ENCODE measurements at regions not wholly inside any gene's neighbourhood (a gene's known extent, or its start where the extent isn't known, plus 50 kb on each side); places are given as distances from the start of the nearest gene placed in this dataset.
A peak's percentile ranks its signal among the peaks of the same experiment; 100 is the strongest.

GRCh38 chr13:106156468-106156867 lies 379.0 kb downstream of the EFNB2 start:
- TF ChIP-seq POLR2AphosphoS5 (IDR thresholded peaks at IDR 0.05) (peak; percentile 67), EP300 (IDR thresholded peaks at IDR 0.05) (no peak)
- 68 to 85% methylated on average over 2 to 4 of the region's 4 CpGs for WGBS, 2 donors (ENCODE audit: low coverage in 1 of 2)
- Histone ChIP-seq H3K27me3 (no peaks in the 10 kb centered on the region), H3K9me3 (no peaks in the 10 kb centered on the region), H3K4me1 (peaks cover 0 to 13% (median 0%) of the 10 kb centered on the region in 3 donors), H3K27ac (no peak overlapping the region), H3K36me3 (no peaks in the 10 kb centered on the region), H3K4me3 (no peak overlapping the region)
- no peak for ATAC-seq

DNA sequence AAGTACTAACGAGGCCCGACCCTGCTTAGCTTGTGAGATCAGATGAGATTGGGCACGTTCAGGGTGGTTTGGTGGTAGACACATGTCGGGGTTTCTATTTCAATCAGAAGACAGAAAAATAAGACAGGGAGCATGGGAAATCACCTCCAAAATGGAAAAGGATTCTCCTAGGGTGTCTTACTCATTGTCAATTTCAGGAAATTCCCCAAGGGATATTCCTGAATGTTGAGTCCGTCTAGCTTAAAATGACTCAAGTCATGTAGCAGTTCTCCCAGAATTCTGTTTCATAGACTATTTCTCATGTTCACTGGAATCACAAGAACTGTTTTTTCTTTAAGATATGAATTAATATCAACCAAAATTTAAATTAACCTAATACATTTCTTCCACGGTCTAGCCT lies 380.1 kb downstream of the EFNB2 start:
- no peak overlapping the region for H3K4me3 ChIP-seq
- no peaks in the 10 kb centered on the region for H3K27me3 ChIP-seq
- no peaks in the 10 kb centered on the region for H3K36me3 ChIP-seq
- ATAC-seq, result no peak
- TF ChIP-seq EP300 (IDR thresholded peaks at IDR 0.05), result no peak
- TF ChIP-seq, protein P1, sequence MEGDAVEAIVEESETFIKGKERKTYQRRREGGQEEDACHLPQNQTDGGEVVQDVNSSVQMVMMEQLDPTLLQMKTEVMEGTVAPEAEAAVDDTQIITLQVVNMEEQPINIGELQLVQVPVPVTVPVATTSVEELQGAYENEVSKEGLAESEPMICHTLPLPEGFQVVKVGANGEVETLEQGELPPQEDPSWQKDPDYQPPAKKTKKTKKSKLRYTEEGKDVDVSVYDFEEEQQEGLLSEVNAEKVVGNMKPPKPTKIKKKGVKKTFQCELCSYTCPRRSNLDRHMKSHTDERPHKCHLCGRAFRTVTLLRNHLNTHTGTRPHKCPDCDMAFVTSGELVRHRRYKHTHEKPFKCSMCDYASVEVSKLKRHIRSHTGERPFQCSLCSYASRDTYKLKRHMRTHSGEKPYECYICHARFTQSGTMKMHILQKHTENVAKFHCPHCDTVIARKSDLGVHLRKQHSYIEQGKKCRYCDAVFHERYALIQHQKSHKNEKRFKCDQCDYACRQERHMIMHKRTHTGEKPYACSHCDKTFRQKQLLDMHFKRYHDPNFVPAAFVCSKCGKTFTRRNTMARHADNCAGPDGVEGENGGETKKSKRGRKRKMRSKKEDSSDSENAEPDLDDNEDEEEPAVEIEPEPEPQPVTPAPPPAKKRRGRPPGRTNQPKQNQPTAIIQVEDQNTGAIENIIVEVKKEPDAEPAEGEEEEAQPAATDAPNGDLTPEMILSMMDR (IDR thresholded peaks at IDR 0.05), result no peak
- no peak for TF ChIP-seq POLR2AphosphoS5 (IDR thresholded peaks at IDR 0.05)
- TF ChIP-seq POLR2A (IDR thresholded peaks at IDR 0.05), result no peak
- WGBS, 2 donors (ENCODE audit: low coverage in 1 of 2), result 76 to 84% methylated on average over 6 of the region's 6 CpGs
- peaks cover 0 to 3% (median 0%) of the 10 kb centered on the region in 3 donors for H3K4me1 ChIP-seq
- H3K27ac ChIP-seq, result no peak overlapping the region
- no peaks in the 10 kb centered on the region for H3K9me3 ChIP-seq

GRCh38 chr13:106153876-106154275 lies 381.6 kb downstream of the EFNB2 start:
- H3K36me3 ChIP-seq, result no peaks in the 10 kb centered on the region
- H3K9me3 ChIP-seq, result no peaks in the 10 kb centered on the region
- ATAC-seq, result no peak
- no peaks in the 10 kb centered on the region for H3K27me3 ChIP-seq
- no peaks in the 10 kb centered on the region for H3K4me1 ChIP-seq
- WGBS, 2 donors (ENCODE audit: low coverage in 1 of 2), result 94% methylated on average over 1 of the region's 1 CpG; no CpG with 5 or more reads in 1 of the 2 donors
- no peak overlapping the region for H3K27ac ChIP-seq
- H3K4me3 ChIP-seq, result no peak overlapping the region
- TF ChIP-seq, protein P1 (IDR thresholded peaks at IDR 0.05), result no peak
- no peak for TF ChIP-seq EP300 (IDR thresholded peaks at IDR 0.05)
- no peak for TF ChIP-seq POLR2A (IDR thresholded peaks at IDR 0.05)
- TF ChIP-seq POLR2AphosphoS5 (IDR thresholded peaks at IDR 0.05), result no peak

GRCh38 chr13:106153041-106153440 lies 382.4 kb downstream of the EFNB2 start:
- no peak for TF ChIP-seq EP300 (IDR thresholded peaks at IDR 0.05)
- no peak for TF ChIP-seq POLR2A (IDR thresholded peaks at IDR 0.05)
- TF ChIP-seq, protein P1 (IDR thresholded peaks at IDR 0.05), result no peak
- TF ChIP-seq POLR2AphosphoS5 (IDR thresholded peaks at IDR 0.05), result no peak
- no peak overlapping the region for H3K27ac ChIP-seq

DNA sequence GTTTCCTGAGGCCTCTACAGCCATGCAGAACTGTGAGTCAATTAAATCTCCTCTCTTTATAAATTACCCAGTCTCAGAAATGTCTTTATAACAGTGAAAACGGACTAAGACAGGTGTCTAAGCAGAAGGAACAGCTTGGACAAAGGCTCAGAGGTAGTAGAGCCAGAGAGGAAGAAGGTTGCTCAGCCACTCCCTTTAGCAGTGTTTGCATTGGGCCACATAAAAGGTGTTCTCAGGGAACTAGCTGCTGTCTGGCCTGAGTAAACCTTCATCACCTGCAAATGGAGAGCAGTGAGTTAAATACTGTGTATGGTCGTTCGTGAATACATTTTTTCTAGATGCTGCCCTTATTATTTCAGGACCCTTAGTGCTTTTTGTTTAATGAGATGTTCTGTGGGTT lies 383.4 kb downstream of the EFNB2 start:
- H3K27me3 ChIP-seq, result no peaks in the 10 kb centered on the region
- H3K4me3 ChIP-seq, result no peak overlapping the region
- H3K9me3 ChIP-seq, result no peaks in the 10 kb centered on the region
- no peaks in the 10 kb centered on the region for H3K36me3 ChIP-seq
- ATAC-seq, result no peak
- H3K4me1 ChIP-seq, result no peaks in the 10 kb centered on the region
- H3K27ac ChIP-seq, result no peak overlapping the region
- WGBS, 2 donors (ENCODE audit: low coverage in 1 of 2), result 70 to 100% methylated on average over 2 to 3 of the region's 3 CpGs
- TF ChIP-seq POLR2AphosphoS5 (IDR thresholded peaks at IDR 0.05) (no peak), POLR2A (IDR thresholded peaks at IDR 0.05) (no peak), EP300 (IDR thresholded peaks at IDR 0.05) (no peak)
- TF ChIP-seq, protein P1 (IDR thresholded peaks at IDR 0.05), result no peak

More at GRCh38 chr13:106153041-106153440, 382.4 kb downstream of the EFNB2 start:
- H3K27me3 ChIP-seq, result no peaks in the 10 kb centered on the region
- no peaks in the 10 kb centered on the region for H3K36me3 ChIP-seq
- WGBS, 2 donors (ENCODE audit: low coverage in 1 of 2), result 92% methylated on average over 8 to 9 of the region's 9 CpGs
- no peak overlapping the region for H3K4me3 ChIP-seq
- no peak for ATAC-seq
- H3K4me1 ChIP-seq, result no peaks in the 10 kb centered on the region
- H3K9me3 ChIP-seq, result no peaks in the 10 kb centered on the region

Data from gastroesophageal sphincter (tissue), 4 donors.